DMS 273 treated with DMSO at 0.1 percent for 48 hours (cell line): ENCODE measurements at regions not wholly inside any gene's neighbourhood (a gene's known extent, or its start where the extent isn't known, plus 50 kb on each side); places are given as distances from the start of the nearest gene placed in this dataset.
A peak's percentile ranks its signal among the peaks of the same experiment; 100 is the strongest.

Source experiments
- DNase-seq: peaks from one replicate; lab custom pipeline; 2025; lab: John Stamatoyannopoulos, UW

GRCh38 chr5:174235221-174236011, 189.9 kb downstream of the NSG2 start:
- no peak for DNase-seq

- DNase-seq = peak; percentile 2
Observed at GRCh38 chr5:174236070-174236469, 190.6 kb downstream of the NSG2 start.

- no peak for DNase-seq
Observed at GRCh38 chr5:174239718-174240117, 194.2 kb downstream of the NSG2 start.

DNA sequence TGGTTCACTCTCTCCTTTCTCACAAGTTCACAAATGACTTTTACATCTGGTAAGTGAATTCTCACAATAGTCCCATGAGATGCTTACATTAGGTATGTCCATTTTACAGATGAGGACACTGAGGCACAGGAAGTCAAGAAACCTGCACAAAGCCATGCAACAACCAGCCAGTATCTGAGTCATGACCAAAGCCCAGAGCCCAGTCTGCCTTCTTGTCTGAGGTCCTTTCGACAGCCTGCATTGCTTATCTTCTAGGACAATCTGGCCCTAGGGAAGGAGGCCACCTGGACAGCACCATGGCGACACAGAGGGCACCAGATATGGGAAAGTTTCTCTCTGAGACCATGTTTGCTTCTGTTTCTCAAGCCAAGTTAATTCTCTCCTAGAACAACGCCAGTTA, 197.1 kb downstream of the NSG2 start:
- DNase-seq = no peak

DNA sequence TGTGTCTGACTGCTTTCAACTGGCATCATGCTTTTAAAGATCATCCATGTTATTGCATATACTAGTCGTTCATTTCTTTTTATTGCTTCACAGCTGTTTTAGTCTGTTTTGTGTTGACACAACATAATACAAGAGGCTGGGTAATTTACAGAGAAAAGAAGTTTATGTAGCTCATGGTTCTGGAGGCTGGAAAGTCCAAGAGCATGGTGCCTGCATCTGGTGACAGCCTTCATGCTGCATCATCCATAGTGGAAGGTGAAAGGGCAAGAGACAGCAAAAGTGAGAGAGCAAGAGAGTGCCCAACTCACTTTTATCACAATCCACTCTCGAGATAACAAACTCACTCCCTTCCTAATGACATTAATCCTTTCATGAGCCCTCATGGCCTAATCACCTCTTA, 198.4 kb downstream of the NSG2 start:
- DNase-seq = no peak

GRCh38 chr5:174245516-174246075, 200.1 kb downstream of the NSG2 start:
- no peak for DNase-seq

GRCh38 chr5:174246743-174247142, 201.2 kb downstream of the NSG2 start:
- no peak for DNase-seq

- DNase-seq = no peak
Observed at GRCh38 chr5:174247301-174247700, 201.8 kb downstream of the NSG2 start.

DNA sequence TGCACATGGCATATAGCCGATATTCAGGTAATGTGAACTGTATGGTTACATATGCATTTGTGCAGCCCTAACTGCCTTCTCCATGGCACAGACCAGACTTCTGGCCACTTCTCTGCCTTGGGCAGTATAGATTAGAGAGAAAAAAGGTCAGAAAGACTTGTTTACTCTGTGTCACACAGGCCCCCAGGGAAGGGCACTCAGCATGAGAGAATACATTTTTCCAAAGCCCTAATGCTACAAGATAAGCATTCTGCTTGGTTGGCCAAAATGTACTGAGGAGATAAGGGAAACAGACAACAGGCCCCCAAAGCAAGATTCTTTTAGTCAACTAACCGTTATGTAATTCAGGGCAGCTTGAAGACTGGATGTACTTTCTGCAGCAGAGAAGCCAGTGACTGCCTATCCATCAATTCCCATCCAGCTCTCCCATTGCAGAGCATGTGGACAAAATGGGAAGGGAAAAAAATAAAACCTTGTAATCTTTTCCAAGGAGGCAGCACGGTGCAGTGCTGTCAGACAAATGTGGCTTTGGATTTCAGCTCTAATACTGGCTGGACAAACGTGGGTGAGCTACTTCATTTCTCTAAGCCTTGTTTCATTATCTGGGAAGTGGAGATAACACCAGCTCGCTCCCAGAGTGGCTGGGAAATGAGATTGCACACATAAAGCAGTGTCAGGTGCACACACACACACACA, 205.9 kb downstream of the NSG2 start:
- DNase-seq = no peak

GRCh38 chr5:174252121-174252520, 206.6 kb downstream of the NSG2 start:
- DNase-seq = no peak

DNA sequence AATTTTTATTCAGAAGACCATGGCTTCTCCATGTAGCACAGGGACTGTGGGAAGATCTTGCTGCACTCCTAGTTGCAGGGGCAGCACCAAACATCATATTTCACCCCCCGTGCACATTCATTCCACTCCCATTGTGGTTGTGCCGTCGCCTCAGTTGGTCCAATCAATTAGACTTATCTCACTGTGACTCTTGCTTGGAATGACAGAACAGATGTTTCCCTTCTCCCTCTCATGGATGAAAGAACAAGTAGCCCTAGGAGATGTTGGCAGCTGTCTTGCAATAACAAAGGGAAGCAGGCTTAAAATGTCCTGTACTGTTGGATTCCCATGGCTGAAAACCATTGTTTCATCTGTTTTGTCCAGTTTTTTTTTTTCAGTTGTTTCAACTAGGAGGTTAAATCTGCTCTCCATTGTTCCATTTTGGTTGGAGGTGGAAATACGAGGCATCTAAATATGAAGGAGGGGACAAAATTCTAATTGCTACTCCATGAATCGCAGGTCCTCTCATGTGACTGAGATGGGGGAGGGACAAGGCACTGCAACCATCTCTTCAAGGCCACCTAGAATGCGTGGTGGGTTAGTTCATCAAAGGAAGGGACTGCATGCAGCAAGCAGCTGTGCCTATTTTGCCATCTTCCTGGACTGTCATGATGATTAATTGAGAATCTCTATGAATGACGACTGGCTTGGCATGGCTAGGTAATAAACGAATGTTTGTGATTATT, 214.4 kb downstream of the NSG2 start:
- no peak for DNase-seq

DNA sequence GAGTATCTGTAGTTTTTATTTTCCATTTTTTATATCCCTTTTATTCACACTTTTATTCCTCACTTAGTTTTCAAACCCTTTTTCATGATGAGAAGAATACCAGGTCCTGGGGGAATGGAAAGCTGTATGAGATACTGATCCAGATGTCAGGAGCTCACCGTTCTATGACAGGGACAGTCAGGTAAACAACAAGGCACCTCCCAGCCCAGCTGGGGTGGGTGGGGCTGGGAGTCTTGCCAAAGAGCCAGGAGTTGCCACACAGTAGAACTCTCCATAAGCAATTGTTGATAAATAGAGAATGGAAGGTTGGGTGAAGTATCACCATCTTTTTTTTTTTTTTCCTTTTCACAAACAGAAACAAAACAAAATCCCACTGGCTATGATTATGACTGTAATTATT, 225.8 kb downstream of the NSG2 start:
- DNase-seq = no peak

DNA sequence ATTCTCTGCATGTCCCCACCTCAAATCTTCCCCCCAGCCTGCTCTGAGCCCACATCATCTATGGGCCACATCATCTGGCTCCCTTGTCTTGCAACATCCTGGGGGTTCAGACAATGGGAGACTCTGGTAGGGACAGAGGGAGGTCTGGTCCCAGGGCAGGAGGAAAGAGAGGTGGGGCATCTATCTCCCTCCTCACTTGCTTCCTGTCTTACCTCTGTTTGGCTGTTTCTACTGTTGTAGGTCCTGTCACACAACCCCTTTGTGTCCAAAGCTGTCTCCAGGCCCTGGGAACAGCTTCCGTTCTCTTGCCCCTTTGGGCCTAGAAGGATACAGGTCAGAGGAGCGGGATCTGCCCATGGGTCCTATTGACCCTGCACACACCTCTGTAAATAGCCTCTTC, 227.2 kb downstream of the NSG2 start:
- no peak for DNase-seq

DNA sequence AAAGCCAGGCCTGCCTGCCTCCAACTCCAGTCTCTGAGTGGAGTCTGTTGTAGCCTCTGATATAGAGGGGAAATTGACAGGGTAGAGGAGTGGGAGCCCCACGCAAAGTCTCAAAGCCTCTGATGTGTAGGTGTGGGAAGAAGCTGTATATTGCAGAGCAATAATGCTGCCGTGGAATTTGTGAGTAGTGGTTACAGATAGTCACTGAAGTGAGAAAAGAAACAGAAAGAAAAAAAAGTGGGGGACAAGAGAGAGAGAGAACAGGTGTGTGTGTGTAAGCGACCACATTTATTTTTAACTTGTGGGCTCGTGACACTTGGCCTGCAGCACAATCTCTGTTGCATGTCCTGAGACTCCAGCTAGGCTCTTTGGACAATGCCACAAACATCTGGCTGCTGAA, 227.8 kb downstream of the NSG2 start:
- no peak for DNase-seq

GRCh38 chr5:174275959-174276358, 230.5 kb downstream of the NSG2 start:
- no peak for DNase-seq

DNA sequence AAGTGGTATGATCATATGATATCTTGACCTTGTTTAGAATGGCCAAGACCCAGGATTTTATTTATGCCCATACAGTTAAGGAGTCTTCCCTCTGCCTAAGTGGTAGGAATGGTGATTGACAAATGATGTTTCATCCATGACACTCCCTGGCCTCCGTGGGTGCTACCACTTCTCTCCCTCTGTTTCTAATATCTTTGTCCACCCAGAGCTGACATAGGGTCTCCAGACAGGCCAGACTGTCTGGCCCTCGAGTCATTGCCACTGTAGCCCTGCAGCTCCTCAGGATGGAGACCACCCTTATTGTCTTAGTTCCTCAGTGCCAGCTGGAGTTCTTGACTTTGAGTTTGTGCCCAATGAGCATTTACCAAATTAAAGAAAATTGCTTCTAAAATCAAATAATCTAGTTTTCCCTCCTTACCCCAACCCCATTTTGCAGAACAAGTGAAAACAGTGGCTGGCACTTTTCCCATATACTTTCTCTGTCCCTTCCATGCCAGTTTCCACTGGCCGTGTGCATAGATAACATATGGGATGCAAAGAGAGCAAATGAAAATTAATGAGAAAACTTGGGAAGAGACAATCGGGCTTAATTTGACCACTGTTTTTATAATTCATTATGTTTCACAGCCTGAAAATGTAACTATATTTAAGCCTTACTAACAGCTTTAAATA, 235.7 kb downstream of the NSG2 start:
- no peak for DNase-seq

DNA sequence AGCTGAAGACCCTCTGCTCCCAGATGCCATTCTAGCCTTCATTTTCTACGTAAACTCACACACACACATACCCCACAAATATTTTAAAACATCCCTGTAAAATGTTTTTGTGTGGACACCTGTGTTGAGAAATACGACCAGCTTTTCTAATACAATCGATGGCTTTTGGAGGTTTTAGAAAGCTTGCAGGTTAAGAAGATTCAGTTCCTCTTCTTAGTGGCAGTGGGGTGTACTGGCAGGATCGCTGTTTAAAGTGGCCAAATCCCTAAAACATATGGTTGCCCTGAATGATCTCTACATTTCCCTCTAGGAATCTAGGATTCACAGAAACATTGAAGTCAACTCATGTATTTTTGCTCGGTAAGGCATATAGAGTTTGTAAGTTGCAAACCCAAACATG, 236.3 kb downstream of the NSG2 start:
- DNase-seq = no peak

DNA sequence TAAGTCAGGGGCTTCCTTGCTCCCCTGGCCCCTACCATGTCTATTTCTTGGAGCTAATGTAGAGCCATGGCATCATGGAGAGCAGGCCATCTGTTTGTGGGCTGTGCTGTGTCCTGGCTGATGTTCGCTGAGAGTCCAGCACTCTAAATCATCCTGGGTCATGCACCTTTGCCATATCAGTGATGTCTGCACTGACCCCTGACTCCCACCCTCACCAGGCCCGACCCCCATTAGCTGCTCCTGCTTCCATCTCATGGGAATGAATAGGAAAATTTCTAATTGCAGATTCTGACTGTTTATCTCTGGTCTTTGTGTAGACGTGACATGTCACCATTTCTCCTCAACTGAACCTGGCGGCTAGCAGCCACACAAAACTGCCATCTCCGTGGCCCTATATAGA, 236.9 kb downstream of the NSG2 start:
- DNase-seq = no peak

DNA sequence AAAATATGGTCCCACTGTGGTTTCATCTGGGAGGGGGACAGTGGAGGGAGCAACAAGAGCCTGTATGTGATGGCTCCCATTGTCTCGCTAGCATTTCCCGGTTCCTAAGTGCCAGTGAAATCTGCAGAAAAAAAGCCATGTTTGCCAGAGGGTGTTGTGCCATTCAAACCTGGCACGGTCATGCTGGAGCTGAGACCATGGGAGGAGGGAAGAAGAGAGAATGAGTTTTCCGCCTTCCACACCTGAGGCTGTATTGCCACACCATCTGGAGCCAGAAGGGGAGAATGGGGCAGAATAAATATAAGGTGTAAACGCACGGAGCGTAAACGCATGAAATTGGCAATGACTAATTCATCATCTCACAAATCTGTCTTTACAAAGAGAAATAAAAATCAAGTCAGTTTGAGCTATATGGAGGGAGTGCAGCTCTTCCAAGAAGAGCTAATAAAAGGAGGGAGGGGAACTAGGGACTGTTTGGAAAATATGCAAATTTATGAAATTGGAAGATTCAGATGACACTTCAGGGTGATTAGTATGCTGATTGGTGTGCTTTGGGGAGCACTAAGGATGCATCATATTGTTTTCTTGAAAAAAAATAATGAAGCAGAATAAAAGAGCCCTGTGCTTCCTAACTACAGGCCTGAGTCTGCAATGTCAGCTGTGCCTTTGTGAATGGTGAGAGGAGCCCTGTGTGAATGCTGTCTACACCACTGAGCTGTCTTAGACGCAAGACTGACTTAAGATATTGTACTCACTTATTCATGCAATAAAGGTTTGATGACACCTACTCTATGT, 237.9 kb downstream of the NSG2 start:
- DNase-seq = no peak

- DNase-seq = no peak
Observed at GRCh38 chr5:174284873-174285272, 239.4 kb downstream of the NSG2 start.

DNA sequence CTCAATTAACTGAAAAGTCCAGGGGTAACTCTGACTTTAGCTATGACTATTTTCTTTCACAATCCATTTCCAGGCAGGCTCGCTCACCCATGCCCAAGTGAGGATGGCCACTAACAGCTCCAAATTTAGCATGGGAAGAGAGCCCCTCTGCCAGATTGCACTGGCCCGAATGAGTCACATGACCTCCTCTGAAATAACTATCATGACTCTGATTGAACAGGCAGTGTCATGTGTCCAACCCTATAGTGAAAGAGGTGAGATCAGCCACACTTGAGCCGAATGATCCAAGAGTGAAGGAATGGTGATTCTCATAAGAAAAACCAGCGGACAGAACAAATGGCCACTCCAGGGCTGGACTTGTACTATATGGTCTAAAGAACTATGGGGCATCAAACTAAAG, 242.3 kb downstream of the NSG2 start:
- no peak for DNase-seq
